HL-60 (cell line): ENCODE measurements at regions not wholly inside any gene's neighbourhood (a gene's known extent, or its start where the extent isn't known, plus 50 kb on each side); places are given as distances from the start of the nearest gene placed in this dataset.

Experiments used
- DNase-seq, 2 experiments: peaks; one replicate each; pipeline ENCODE4 v3.0.0-alpha.2; 2010 to 2020; ENCODE audit warnings: low read depth in 1 of 2, low spot score in 1 of 2
- H3K27ac ChIP-seq: fragments of 250-450 bp; sonication (Bioruptor Pico); replicated peaks from 2 replicates; pipeline ENCODE4 v1.5.1; 2020; ENCODE audit warnings: mild to moderate bottlenecking, moderate library complexity
- H3K27me3 ChIP-seq: fragments of 250-450 bp; sonication (Bioruptor Pico); 2 replicates; pipeline ENCODE4 v1.5.1; 2021; ENCODE audit warnings: mild to moderate bottlenecking, moderate library complexity; ENCODE audit not compliant: insufficient read depth, poor library complexity, severe bottlenecking
- H3K4me3 ChIP-seq: replicated peaks from 2 replicates; pipeline ENCODE4 v1.5.1; 2011; ENCODE audit warnings: mild to moderate bottlenecking, control low read depth, low read length; ENCODE audit not compliant: insufficient read depth
- CTCF ChIP-seq: IDR thresholded peaks from one replicate; pipeline ENCODE4 v1.5.1; 2011; ENCODE audit warnings: low read length, control low read depth, inconsistent platforms; ENCODE audit not compliant: insufficient read depth
- GABPA ChIP-seq: IDR thresholded peaks from 2 replicates; pipeline ENCODE4 v1.6.1; 2012; ENCODE audit warnings: low read depth
- POLR2AphosphoS5 ChIP-seq: IDR thresholded peaks from 2 replicates; pipeline ENCODE4 v1.6.1; 2012; ENCODE audit warnings: low read depth
- REST ChIP-seq: IDR thresholded peaks from 2 replicates; pipeline ENCODE4 v1.6.1; 2012; ENCODE audit warnings: low read depth; ENCODE audit not compliant: insufficient replicate concordance
- SPI1 ChIP-seq: IDR thresholded peaks from 2 replicates; pipeline ENCODE4 v1.6.1; 2012; ENCODE audit warnings: low read depth, mild to moderate bottlenecking, borderline replicate concordance

GRCh38 chr3:73141525-73141924 is 80.1 kb downstream of the EBLN2 start:
- Histone ChIP-seq H3K4me3 (no peak overlapping the region), H3K27ac (no peak overlapping the region), H3K27me3 (peaks cover 4% of the 10 kb centered on the region)
- DNase-seq: no peak
- no peak for TF ChIP-seq GABPA
- TF ChIP-seq REST: no peak
- TF ChIP-seq SPI1: no peak
- TF ChIP-seq CTCF: no peak
- TF ChIP-seq POLR2AphosphoS5: no peak

DNA sequence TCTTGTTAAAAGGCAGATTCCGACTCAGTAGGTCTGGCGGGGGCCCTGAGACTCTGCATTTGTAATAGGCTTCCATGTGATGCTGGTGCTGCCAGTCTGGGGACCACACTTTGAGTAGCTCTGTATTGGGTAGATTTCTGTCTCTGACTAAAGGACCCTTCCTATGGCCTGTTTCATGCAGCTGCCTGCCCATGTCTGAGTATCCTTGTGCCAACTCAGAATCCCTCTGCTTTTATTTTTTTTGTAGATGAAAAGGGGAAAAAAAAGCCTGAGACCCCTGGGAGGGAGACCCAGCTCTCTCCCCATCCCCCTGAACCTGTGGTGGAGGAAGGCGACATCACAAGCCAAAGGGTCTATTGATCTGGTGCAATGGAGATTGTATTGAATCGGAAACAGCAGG is 81.9 kb downstream of the EBLN2 start:
- Histone ChIP-seq H3K27me3 (peaks cover under 1% of the 10 kb centered on the region), H3K27ac (no peak overlapping the region), H3K4me3 (no peak overlapping the region)
- TF ChIP-seq GABPA (no peak), POLR2AphosphoS5 (no peak), CTCF (no peak), SPI1 (no peak), REST (no peak)
- DNase-seq: no peak

DNA sequence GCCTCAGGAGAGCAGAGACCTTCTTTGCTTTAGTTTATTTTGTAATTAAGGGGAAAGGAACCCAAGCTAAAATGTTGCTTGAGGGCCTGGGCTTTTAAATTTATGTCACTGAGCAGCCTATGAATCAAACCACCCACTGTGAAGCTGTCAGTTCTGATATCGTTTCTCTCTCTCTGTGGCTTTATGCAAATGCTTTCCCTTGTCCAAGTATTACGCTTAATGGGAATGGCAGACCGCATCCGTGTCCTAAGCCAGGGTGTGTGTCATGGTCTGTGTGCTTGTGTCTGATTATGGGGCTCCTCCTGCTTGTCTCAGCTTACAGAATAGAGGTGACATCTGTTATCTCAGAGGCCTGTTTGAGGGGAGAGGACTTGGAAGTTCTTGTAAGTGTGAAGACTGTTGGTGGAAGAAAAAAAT is 82.4 kb downstream of the EBLN2 start:
- TF ChIP-seq POLR2AphosphoS5 (no peak), SPI1 (no peak), REST (no peak), GABPA (no peak), CTCF (no peak)
- no peak overlapping the region for H3K27ac ChIP-seq
- no peak for DNase-seq
- peaks cover under 1% of the 10 kb centered on the region for H3K27me3 ChIP-seq
- no peak overlapping the region for H3K4me3 ChIP-seq
